ENCODE measurements at regions not wholly inside any gene's neighbourhood (a gene's known extent, or its start where the extent isn't known, plus 50 kb on each side); places are given as distances from the start of the nearest gene placed in this dataset.

DNA sequence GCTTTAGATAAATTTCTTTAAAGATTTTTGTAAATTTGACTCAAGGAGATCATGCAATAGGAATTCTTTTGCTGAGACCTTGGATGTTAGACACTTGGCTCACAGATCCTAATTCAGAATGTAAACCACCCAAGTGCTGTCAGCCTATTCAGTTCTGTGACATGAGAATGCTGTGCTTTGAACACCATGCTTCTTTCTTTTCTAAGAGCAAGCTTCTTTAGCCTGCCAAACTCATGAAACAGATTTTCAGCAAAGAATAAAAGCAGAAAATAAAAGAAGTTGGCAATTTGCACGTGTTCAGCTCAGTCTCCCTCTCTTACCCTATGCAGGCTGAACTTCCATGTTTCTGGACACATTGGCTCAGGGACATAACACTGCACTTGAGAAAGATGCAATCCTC is 845.8 kb downstream of the UQCRFS1 start:
- TF ChIP-seq, protein P1, sequence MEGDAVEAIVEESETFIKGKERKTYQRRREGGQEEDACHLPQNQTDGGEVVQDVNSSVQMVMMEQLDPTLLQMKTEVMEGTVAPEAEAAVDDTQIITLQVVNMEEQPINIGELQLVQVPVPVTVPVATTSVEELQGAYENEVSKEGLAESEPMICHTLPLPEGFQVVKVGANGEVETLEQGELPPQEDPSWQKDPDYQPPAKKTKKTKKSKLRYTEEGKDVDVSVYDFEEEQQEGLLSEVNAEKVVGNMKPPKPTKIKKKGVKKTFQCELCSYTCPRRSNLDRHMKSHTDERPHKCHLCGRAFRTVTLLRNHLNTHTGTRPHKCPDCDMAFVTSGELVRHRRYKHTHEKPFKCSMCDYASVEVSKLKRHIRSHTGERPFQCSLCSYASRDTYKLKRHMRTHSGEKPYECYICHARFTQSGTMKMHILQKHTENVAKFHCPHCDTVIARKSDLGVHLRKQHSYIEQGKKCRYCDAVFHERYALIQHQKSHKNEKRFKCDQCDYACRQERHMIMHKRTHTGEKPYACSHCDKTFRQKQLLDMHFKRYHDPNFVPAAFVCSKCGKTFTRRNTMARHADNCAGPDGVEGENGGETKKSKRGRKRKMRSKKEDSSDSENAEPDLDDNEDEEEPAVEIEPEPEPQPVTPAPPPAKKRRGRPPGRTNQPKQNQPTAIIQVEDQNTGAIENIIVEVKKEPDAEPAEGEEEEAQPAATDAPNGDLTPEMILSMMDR (conservative IDR thresholded peaks at IDR 0.05; ENCODE audit: low read depth, low read length) = no peak
- TF ChIP-seq EZH2 (IDR thresholded peaks at IDR 0.05; ENCODE audit: borderline replicate concordance, low read depth, low read length, poor library complexity, severe bottlenecking) = no peak
- Histone ChIP-seq H3K4me1 (ENCODE audit: insufficient read depth, low read length, poor library complexity, severe bottlenecking) (no peaks in the 10 kb centered on the region), H3K27ac (ENCODE audit: low read depth, low read length, poor library complexity, severe bottlenecking) (no peak overlapping the region), H3K27me3 (replicated peaks; ENCODE audit: insufficient read depth, low read depth, low read length, poor library complexity) (no peaks in the 10 kb centered on the region), H3K4me3 (ENCODE audit: low read depth, low read length, poor library complexity, severe bottlenecking) (no peak overlapping the region), H3K9me3 (ENCODE audit: low read depth, low read length, poor library complexity, severe bottlenecking) (peaks cover 9% of the 10 kb centered on the region), H3K36me3 (ENCODE audit: insufficient read depth, low read length, poor library complexity, severe bottlenecking) (no peaks in the 10 kb centered on the region)
- intact Hi-C loops (cut with micrococcal nuclease; ENCODE audit: unreplicated experiment) = no loop called here
- no TSS peak for BruUV-seq (replicated peaks)
- CTCF ChIA-PET = no interaction called here
- POLR2A ChIA-PET (ENCODE audit: low non-redundant PET) = no interaction called here
- DNase-seq (ENCODE audit: low spot score) = no peak

DNA sequence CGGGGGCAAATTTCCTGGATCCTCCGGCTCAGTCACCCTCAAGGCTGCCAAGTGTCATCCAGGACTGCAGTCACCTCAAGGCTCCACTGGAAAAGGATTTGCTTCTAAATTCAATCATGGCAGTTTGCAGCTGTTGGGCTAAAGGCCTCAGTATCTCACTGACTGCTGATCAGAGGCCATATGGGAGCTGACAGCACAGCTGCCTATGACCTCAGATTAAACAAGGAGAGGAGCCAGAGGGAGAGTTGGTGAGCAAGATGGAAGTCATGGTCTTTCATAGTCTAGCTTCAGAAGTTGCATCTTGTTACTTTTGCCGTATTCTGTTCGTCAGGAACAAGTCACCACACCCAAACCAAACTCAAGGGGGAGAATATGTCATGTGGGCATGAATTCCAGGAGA is 849.7 kb downstream of the UQCRFS1 start:
- no peak overlapping the region for H3K27ac ChIP-seq (ENCODE audit: low read depth, low read length, poor library complexity, severe bottlenecking)
- POLR2A ChIA-PET (ENCODE audit: low non-redundant PET) = no interaction called here

DNA sequence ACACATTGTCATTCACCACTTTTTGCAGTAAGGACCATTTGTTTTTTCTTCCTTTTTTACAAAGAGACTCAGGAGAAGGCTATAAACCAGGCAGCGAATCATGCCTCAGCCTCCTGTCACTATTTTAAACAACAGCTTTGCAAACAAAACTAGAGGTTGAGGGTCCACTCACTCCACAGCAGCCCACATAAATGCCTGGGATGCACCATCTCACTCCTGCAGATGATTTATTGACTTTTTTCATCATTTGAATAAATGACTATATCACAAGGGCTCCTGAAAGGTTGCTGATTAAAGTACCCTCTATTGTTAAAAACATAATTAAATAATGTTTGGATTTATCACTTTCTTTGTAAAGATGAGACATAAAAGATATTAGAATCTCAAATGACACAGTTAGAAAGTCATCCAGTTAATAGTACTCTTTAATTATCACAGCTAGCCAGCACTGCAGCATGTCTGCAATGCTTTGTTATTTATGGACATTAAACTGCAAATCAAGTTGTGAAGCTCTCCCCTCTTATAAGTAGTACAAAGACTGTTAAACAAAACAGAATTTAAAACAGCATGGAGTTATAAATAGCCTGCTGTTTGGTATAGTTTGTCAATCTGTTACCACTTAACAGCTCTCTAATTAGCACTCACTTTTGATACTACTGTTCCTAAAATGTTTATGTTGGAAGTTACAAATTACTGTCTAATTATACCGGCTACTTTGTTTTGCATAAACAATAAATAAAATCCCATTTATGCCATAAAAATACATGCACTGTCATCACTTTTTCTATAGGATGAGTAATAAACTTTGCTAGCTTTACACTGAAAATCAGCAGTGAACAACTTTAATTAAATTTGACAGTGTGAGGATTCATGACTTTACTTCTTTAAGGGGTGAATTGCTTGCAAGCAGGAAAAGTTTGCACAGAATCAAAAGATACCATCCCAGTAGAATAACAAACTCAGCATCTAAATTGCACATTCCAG is 853.2 kb downstream of the UQCRFS1 start:
- Histone ChIP-seq H3K4me3 (ENCODE audit: low read depth, low read length, poor library complexity, severe bottlenecking) (no peak overlapping the region), H3K9me3 (ENCODE audit: low read depth, low read length, poor library complexity, severe bottlenecking) (peaks cover 12% of the 10 kb centered on the region), H3K27me3 (replicated peaks; ENCODE audit: insufficient read depth, low read depth, low read length, poor library complexity) (no peaks in the 10 kb centered on the region), H3K36me3 (ENCODE audit: insufficient read depth, low read length, poor library complexity, severe bottlenecking) (no peaks in the 10 kb centered on the region), H3K27ac (ENCODE audit: low read depth, low read length, poor library complexity, severe bottlenecking) (no peak overlapping the region), H3K4me1 (ENCODE audit: insufficient read depth, low read length, poor library complexity, severe bottlenecking) (no peaks in the 10 kb centered on the region)
- ChIA-PET CTCF (no interaction called here), POLR2A (ENCODE audit: low non-redundant PET) (no interaction called here)
- no peak for TF ChIP-seq EZH2 (IDR thresholded peaks at IDR 0.05; ENCODE audit: borderline replicate concordance, low read depth, low read length, poor library complexity, severe bottlenecking)
- TF ChIP-seq, protein P1 (conservative IDR thresholded peaks at IDR 0.05; ENCODE audit: low read depth, low read length) = no peak
- intact Hi-C loops (cut with micrococcal nuclease; ENCODE audit: unreplicated experiment) = no loop called here
- DNase-seq (ENCODE audit: low spot score) = no peak
- no TSS peak for BruUV-seq (replicated peaks)

More for the DNA sequence above, 849.7 kb downstream of the UQCRFS1 start:
- CTCF ChIA-PET = no interaction called here
- TF ChIP-seq, protein P1 (conservative IDR thresholded peaks at IDR 0.05; ENCODE audit: low read depth, low read length) = no peak
- TF ChIP-seq EZH2 (IDR thresholded peaks at IDR 0.05; ENCODE audit: borderline replicate concordance, low read depth, low read length, poor library complexity, severe bottlenecking) = no peak
- no peaks in the 10 kb centered on the region for H3K36me3 ChIP-seq (ENCODE audit: insufficient read depth, low read length, poor library complexity, severe bottlenecking)
- BruUV-seq (replicated peaks) = no TSS peak
- no peaks in the 10 kb centered on the region for H3K27me3 ChIP-seq (replicated peaks; ENCODE audit: insufficient read depth, low read depth, low read length, poor library complexity)
- H3K4me1 ChIP-seq (ENCODE audit: insufficient read depth, low read length, poor library complexity, severe bottlenecking) = no peaks in the 10 kb centered on the region
- H3K4me3 ChIP-seq (ENCODE audit: low read depth, low read length, poor library complexity, severe bottlenecking) = no peak overlapping the region
- no peak for DNase-seq (ENCODE audit: low spot score)
- H3K9me3 ChIP-seq (ENCODE audit: low read depth, low read length, poor library complexity, severe bottlenecking) = peaks cover 4% of the 10 kb centered on the region
- intact Hi-C loops (cut with micrococcal nuclease; ENCODE audit: unreplicated experiment) = no loop called here
